Kidney tubule cell (primary cell): ENCODE measurements at regions not wholly inside any gene's neighbourhood (a gene's known extent, or its start where the extent isn't known, plus 50 kb on each side); places are given as distances from the start of the nearest gene placed in this dataset.
"Not testable (repeated sequence)": the region's sequence is repeated elsewhere in the genome, so short reads cannot be mapped to it uniquely, and the experiment has no call there.

Source experiments
- DNase-seq: peaks from one replicate; pipeline ENCODE4 v3.0.0-alpha.2; 2018; ENCODE audit warnings: low spot score

DNA sequence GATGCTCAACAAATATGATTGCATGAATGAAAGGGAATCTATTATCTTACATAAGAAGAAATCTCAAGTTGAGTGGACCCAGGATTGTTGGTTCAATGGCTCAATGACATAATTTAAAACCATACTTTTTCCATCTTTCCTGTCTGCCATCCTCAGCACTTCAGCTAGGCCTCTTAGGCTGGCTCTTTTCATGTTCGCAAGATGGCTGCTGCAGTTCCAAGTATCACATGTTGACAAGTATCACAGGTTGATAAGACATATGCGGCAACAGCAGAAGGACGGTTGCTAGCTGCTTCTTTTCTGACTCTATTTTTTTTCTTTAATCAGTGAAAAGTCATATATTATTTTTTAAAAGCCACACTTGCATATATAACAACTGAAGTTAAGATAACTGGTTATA lies 79.0 kb upstream of the CDK6 start:
- DNase-seq = no peak

DNA sequence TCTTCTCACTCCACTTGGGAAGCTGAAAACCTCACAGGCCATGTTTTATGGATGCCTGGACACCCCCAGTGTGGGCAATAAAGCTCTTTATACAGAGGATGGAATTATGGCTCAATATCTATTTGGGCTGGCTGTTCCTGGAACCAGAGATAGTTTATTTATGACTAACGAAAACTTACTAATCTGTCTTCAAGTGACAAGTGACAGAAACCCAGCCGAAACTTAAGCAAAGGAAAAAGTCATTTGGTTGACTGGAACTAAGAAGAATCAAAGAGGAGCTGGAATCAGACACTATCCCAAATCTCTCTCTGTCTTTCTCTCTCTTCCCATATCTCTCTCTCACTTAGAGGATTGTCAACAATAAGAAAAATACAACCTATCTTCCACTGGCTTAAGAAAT lies 78.3 kb upstream of the CDK6 start:
- no peak for DNase-seq

DNA sequence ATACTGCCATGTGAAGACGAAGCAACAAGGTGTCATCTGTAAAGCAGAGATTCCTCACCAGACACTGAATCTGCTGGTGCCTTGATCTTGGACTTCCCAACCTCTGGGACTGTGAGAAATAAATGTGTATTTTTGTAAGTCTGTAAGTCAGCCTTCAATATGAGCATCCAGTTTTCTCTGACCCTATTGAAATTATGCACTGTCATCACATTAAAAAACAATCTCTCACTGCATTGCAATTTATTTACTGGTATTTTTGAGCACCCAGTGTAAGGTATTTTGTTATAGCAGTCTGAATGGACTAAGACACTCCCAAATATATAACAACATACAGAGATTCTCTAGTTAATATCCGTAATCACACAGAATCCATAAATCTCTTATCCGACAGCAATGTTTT lies 77.5 kb upstream of the CDK6 start:
- DNase-seq = no peak

DNA sequence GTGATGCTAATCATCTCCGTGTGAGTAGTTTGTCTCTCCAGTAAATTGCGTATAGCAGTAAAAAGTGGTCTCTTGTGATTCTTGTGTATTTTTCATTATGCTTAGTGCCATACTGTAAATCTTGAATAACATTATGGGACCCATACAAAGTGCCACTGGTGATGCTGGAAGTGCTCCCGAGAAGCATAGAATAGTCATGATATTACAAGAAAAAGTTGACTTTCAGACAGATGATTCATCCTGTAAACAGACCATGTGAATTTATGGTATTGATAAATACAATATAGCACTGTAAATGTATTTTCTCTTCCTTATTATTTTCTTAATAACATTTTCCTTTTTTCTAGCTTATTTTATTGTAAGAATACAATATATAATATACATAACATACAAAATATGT lies 74.6 kb upstream of the CDK6 start:
- no peak for DNase-seq

DNA sequence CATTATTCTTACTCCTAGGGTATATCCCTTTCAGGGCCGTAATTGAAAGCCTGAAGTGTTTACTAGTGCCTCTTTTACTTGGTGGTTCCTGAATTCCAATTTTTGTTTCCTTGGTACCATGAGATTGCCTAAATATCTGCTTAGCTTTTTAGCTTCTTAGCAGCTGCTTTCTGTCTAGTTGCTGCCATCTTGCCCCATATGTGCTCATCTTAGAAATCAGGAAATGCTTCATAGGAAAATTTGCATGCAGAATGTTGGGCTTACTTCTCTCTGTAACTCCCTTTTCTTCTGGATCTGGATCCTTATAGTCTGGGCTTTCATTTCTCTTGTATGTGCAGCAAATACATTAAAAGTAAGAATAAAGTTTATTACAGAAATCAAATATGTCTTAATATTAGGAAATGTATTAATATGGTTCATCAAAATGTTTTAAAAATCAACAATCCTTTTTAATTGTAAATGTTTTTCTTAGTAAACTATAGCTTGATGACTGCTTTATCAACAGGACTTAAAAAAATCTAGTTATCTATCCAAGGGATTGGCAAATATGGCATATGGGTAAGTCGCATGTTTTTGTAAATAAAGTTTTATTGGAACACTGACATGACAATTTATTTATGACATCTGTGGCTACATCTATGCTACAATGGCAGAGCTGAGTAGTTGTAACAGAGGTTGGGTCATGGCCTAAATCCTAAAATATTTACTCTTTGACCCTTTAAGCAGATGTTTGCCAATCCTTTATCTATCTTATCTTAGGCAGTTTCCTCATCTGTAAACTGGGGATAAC lies 73.5 kb upstream of the CDK6 start:
- no peak for DNase-seq

DNA sequence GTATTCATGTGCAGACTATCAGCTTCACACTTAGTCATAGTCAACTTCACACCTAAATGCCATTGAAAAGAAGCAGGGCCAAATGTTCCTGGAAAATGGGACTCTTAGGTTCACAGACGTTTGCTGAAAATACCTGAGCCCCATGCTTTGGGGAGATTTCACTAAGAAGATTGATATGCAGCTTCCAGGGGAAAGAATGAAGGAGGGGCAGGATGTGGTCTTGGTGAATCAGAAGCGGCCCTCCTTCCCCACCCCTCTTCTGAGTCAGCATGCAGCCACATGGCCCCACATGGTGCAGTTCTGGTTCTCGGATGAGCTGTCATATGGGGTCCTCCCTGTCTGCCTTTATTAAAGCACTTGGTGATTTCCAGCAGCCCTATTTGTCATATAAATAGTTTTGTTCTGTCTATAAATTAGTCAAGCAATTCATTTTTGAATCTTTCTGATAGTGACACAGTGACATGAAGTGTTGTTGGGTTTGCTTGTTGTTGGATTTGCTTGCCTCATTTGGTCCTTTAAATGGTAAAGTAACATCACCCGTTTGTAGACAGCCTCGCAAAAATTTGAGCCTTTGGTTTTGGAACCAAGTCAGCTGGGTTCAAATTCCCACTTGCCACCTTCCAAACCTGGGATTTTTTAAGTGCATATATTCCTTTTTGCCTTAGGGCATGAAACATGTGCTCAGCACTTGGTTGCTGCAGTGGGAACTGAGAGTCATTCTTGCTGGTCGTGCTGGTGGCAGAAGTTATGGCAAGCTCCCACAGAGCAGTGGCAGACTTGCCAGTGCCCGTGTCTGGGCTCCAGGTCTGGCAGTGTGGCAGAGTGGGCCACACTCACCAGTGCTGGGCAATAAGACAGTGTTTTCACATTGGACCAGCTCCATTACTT lies 68.1 kb upstream of the CDK6 start:
- DNase-seq = peak; percentile 99

DNA sequence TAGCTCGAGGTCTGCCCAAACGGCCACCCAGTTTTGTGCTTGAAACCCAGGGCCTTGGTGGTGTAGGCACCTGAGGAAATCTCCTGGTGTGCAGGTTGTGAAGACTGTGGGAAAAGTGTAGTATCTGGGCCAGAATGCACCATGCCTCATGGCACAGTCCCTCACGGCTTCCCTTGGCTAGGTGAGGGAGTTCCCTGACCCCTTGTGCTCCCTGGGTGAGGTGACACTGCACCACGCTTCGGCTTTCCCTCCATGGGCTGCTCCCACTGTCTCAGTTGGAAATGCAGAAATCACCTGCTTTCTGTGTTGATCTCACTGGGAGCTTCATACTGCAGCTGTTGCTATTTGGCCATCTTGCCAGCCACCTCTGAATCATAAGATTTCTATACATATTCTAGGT lies 62.4 kb upstream of the CDK6 start:
- no peak for DNase-seq

DNA sequence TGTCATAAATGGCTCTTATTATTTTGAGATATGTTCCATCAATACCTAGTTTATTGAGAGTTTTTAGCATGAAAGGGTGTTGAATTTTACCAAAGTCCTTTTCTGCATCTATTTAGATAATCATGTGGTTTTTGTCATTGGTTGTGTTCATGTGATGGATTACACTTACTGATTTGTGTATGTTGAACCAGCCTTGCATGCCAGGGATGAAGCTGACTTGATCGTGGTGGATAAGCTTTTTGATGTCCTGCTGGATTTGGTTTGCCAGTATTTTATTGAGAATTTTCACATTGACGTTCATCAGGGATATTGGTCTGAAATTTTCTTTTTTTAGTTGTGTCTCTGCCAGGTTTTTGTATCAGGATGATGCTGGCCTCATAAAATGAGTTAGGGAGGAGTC lies 58.5 kb upstream of the CDK6 start:
- not testable (repeated sequence) for DNase-seq

DNA sequence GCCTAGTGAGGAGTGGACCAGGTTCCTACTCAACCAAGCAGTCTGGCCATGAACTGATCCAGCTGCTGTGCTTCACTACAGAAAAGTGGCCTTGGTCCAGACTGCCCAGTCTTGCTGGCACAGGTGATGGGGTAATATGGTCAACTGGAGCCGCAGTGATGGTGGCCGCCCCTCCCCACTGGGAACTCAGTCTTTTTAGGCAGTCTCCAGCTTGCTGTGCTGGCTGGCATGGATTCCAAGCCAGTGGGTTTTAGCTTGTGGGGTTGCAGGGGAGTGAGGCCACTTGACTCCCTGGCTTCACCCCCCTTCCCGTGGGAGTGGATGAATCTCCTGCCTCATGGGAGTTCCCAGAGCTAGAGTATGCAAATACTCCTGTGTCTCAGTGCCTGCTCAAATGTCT lies 52.7 kb upstream of the CDK6 start:
- DNase-seq = no peak
